Cardiac muscle cell (in vitro differentiated cells and primary cell): ENCODE measurements at regions not wholly inside any gene's neighbourhood (a gene's known extent, or its start where the extent isn't known, plus 50 kb on each side); places are given as distances from the start of the nearest gene placed in this dataset.
A peak's percentile ranks its signal among the peaks of the same experiment; 100 is the strongest.
"Not testable (repeated sequence)": the region's sequence is repeated elsewhere in the genome, so short reads cannot be mapped to it uniquely, and the experiment has no call there.

ENCODE experiments used
- DNase-seq, 2 donors: peaks; one replicate each; pipeline versions ENCODE4 v3.0.0 to v3.0.0-alpha.2; 2010 to 2017; ENCODE audit warnings: low read depth in 1 of 2, low spot score in 1 of 2
- H3K27ac ChIP-seq: fragments of 200-600 bp; sonication (generic); 2 replicates; pipeline ENCODE4 v1.5.1; 2016
- H3K27me3 ChIP-seq: fragments of 200-600 bp; sonication (generic); 2 replicates; pipeline ENCODE4 v1.6.0; 2016; ENCODE audit warnings: control low read depth
- H3K36me3 ChIP-seq: fragments of 200-600 bp; sonication (generic); 2 replicates; pipeline ENCODE4 v1.5.1; 2016; ENCODE audit warnings: control low read depth
- H3K4me1 ChIP-seq: fragments of 200-600 bp; sonication (generic); 2 replicates; pipeline ENCODE4 v1.8.1; 2017; ENCODE audit warnings: low read depth, mild to moderate bottlenecking, mixed run types
- H3K4me3 ChIP-seq: fragments of 200-600 bp; sonication (generic); 2 replicates; pipeline ENCODE4 v1.5.1; 2016; ENCODE audit warnings: mild to moderate bottlenecking
- H3K9me3 ChIP-seq: fragments of 200-600 bp; sonication (generic); 2 replicates; pipeline ENCODE4 v1.5.1; 2017; ENCODE audit warnings: low read depth, mild to moderate bottlenecking, control low read depth
- CTCF ChIP-seq: IDR thresholded peaks from 2 replicates; pipeline ENCODE4 v1.5.1; 2012; ENCODE audit warnings: low read depth, mild to moderate bottlenecking, low read length

GRCh38 chr6:87756858-87757257, 54.8 kb upstream of the AKIRIN2 start:
- Histone ChIP-seq H3K36me3 (no peaks in the 10 kb centered on the region), H3K27me3 (no peaks in the 10 kb centered on the region), H3K4me3 (no peak overlapping the region), H3K4me1 (no peaks in the 10 kb centered on the region), H3K27ac (no peak overlapping the region), H3K9me3 (no peaks in the 10 kb centered on the region)
- no peak for TF ChIP-seq CTCF
- peak in 1 of 2 donors; percentile 87 for DNase-seq

GRCh38 chr6:87755708-87756671, 54.0 kb upstream of the AKIRIN2 start:
- DNase-seq: peak in 1 of 2 donors; percentile 61
- Histone ChIP-seq H3K36me3 (no peaks in the 10 kb centered on the region), H3K9me3 (no peaks in the 10 kb centered on the region), H3K27me3 (no peaks in the 10 kb centered on the region), H3K27ac (no peak overlapping the region), H3K4me3 (no peak overlapping the region), H3K4me1 (no peaks in the 10 kb centered on the region)
- TF ChIP-seq CTCF: no peak

- Histone ChIP-seq H3K27me3 (no peaks in the 10 kb centered on the region), H3K4me1 (no peaks in the 10 kb centered on the region), H3K36me3 (no peaks in the 10 kb centered on the region), H3K4me3 (no peak overlapping the region), H3K27ac (no peak overlapping the region), H3K9me3 (no peaks in the 10 kb centered on the region)
- no peak for DNase-seq
- TF ChIP-seq CTCF: no peak
Measured at GRCh38 chr6:87754828-87755227, 52.8 kb upstream of the AKIRIN2 start.

- DNase-seq: no peak
- Histone ChIP-seq H3K36me3 (no peaks in the 10 kb centered on the region), H3K4me1 (no peaks in the 10 kb centered on the region), H3K27me3 (no peaks in the 10 kb centered on the region), H3K27ac (no peak overlapping the region), H3K9me3 (no peaks in the 10 kb centered on the region), H3K4me3 (no peak overlapping the region)
- no peak for TF ChIP-seq CTCF
Measured at GRCh38 chr6:87753131-87753685, 51.2 kb upstream of the AKIRIN2 start.

GRCh38 chr6:87752503-87752902, 50.5 kb upstream of the AKIRIN2 start:
- not testable (repeated sequence) for DNase-seq, H3K27me3 ChIP-seq, H3K36me3 ChIP-seq, H3K4me1 ChIP-seq, H3K27ac ChIP-seq, H3K9me3 ChIP-seq, H3K4me3 ChIP-seq
